ENCODE measurements at regions not wholly inside any gene's neighbourhood (a gene's known extent, or its start where the extent isn't known, plus 50 kb on each side); places are given as distances from the start of the nearest gene placed in this dataset.

- no peak for TF ChIP-seq POLR2A (IDR thresholded peaks at IDR 0.05; ENCODE audit: low read depth, low read length)
- TF ChIP-seq TAF1 (IDR thresholded peaks at IDR 0.05; ENCODE audit: low read depth, low read length): no peak
- TF ChIP-seq POLR2AphosphoS5 (IDR thresholded peaks at IDR 0.05; ENCODE audit: low read depth, low read length): no peak
- no peak for TF ChIP-seq PAX5 (IDR thresholded peaks at IDR 0.05; ENCODE audit: insufficient read depth, low read length, severe bottlenecking)
These were observed 225.6 kb upstream of the ARID2 start for GRCh38 chr12:45503899-45504298.

Data from GM12891 (cell line).